Kidney capillary endothelial cell (primary cell): ENCODE measurements at regions not wholly inside any gene's neighbourhood (a gene's known extent, or its start where the extent isn't known, plus 50 kb on each side); places are given as distances from the start of the nearest gene placed in this dataset.

Experiments
- DNase-seq: peaks from one replicate; pipeline ENCODE4 v3.0.0-alpha.2; 2018; ENCODE audit warnings: low spot score

DNA sequence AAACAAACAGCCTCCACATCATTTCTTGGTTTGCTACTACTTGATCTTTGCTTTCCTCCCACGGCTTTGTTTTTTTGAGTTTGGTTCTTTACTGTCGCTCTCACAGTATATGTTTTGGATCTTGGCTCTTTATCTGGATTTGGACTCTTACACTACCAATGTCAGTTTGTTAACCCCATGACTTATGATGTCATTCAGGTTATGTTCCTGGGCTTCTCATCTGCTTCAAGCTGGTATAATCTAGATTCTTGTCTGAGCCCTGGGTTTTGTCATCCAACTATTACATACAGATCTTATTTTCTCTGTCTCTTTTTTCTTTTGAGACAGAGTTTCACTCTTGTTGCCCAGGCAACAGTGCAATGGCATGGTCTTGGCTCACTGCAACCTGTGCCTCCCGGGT lies 482.9 kb upstream of the TEX13C start:
- DNase-seq = no peak

GRCh38 chrX:124842205-124842604 lies 477.5 kb upstream of the TEX13C start:
- no peak for DNase-seq

GRCh38 chrX:124860736-124861135 lies 458.9 kb upstream of the TEX13C start:
- DNase-seq = no peak

DNA sequence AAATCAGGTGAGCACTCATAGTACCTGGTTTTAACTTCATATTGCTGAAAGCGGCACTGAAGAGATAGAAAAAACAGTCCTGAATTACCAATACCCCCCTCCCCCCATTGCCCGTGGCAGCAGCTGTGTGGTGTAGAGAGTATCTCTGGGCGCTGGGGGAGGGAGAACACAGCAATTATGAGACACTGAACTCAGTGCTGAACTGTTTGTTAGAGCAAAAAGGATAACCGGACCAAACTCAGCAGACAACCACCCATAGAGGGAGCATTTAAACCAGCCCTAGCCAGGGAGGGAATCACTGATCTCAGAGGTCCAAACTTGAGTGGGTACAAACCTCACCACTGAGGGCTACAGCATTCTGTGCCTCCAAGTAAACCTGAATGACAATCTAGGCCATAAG lies 457.4 kb upstream of the TEX13C start:
- DNase-seq = no peak

- no peak for DNase-seq
These were observed 456.4 kb upstream of the TEX13C start for GRCh38 chrX:124863303-124863702.

DNA sequence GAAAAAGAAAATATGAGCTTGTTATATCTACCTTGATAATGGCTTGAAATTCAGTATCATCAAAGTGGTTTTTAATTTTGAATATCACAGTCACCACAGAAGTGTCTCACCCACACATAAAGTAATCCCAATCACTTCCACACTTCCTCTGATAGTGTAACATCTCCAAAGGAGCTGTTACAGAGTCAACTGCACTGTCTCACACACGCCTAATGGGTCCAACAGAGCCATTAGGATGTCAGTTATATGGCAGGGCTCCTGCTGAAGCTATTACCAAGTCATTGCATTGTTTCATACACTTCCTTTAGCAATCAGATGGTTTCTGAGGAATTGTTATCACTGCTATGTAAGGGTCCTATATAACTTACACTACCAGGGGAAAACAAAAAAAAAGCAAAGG lies 432.1 kb upstream of the TEX13C start:
- no peak for DNase-seq

GRCh38 chrX:124895947-124896346 lies 423.7 kb upstream of the TEX13C start:
- no peak for DNase-seq

- no peak for DNase-seq
These were observed 416.7 kb upstream of the TEX13C start for GRCh38 chrX:124902953-124903352.

DNA sequence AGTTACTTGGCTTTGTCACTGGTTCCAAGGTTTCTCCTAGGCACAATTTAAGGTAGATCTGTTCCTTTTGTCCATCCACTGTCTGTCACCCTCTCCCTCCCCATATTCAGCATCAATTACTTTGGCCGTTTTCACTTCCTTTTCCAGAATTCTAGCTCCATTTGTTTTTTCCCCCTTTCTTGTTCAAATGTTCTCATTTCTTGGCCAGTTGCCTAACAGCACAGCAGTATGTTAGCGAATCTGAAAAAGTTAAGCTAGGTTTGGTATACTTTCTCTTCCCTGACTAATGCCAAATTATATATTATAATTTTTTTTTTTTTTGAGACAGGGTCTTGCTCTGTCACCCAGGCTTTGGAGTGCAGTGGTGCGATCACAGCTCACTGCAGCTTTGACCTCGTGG lies 409.1 kb upstream of the TEX13C start:
- no peak for DNase-seq

GRCh38 chrX:124917011-124917410 lies 402.7 kb upstream of the TEX13C start:
- no peak for DNase-seq

DNA sequence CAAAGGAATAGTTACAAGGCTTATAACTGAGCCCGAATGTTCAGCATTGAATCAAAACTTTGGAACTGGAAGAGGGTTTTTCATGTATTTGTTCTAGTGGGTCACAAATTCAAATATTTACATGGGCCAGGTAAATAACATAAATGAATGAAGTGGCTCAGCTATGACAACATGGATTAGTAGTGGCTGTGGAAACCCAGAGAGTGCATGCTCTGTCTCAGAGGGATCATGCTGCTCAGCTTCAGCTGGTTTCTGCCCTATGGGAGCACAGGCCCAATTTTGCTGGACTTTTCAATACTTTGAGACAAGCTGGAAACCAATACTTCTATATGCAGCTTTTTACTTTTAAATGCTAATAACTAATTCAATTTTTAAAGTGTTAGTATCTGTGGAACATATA lies 394.0 kb upstream of the TEX13C start:
- no peak for DNase-seq

GRCh38 chrX:124931241-124931640 lies 388.4 kb upstream of the TEX13C start:
- no peak for DNase-seq

GRCh38 chrX:124931958-124932357 lies 387.7 kb upstream of the TEX13C start:
- DNase-seq = no peak

GRCh38 chrX:124938715-124939114 lies 381.0 kb upstream of the TEX13C start:
- DNase-seq = no peak

DNA sequence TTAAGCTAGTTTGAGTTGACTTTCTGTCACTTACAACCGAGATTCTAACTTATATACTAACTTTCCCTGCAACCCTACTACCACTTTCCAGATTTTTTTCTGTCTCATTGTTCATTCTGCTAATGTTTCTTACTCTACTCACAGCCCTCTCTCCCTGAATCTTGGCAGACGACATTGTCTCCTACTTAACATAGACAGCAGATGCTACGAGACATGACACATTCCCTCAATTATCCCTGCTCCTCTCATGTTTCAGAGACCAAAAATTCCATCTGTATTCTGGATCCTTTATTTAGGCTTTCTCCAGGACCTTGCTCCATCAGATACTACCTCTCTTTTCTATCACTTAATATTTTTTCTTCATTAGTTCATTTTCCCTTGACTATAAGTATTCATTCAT lies 379.1 kb upstream of the TEX13C start:
- no peak for DNase-seq

- no peak for DNase-seq
These were observed 365.3 kb upstream of the TEX13C start for GRCh38 chrX:124954402-124954801.

GRCh38 chrX:124960454-124960853 lies 359.2 kb upstream of the TEX13C start:
- DNase-seq = no peak

DNA sequence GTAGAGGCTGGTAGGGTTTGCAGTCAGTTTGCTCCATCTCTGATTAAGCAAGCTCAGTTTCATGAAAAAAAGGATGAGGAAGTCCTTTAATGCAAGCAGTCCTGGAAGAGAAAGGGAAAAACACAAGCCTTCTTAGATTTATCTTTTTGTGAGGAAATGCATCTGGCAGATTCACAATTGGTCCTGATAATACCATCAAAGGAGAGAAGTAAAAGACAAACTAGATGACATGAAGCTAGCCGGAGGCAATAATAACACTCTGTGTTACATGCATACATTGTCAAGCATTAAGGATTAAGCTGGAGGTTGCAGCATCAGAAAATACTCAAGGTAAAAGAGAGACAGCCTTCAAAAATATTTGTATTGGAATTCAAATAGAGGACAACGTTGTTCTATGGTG lies 356.0 kb upstream of the TEX13C start, which contains the start of gene TENM1:
Gene TENM1 (minus strand): TSS at position 101 of the 400 bp plus-strand sequence.
- DNase-seq = no peak

- no peak for DNase-seq
These were observed 344.2 kb upstream of the TEX13C start for GRCh38 chrX:124975456-124975855.

DNA sequence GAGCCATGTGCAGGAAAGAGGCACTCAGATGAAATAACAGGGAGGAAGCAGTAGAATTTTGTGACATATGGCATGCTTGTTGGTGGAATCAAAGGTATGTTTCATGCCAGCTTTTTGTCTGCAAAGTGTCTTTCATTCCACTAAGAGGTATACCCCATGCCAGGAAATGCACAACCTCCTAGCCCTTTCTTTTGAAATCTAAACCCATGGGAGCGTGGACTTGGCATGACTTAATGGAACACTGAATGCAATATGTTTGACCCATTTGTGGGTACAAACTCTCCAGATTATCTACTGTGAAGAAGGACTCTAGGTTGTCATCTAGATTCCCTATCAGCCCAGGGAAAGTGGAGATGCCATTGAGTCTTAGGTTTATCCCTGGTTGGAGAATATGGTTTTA lies 338.3 kb upstream of the TEX13C start:
- no peak for DNase-seq

DNA sequence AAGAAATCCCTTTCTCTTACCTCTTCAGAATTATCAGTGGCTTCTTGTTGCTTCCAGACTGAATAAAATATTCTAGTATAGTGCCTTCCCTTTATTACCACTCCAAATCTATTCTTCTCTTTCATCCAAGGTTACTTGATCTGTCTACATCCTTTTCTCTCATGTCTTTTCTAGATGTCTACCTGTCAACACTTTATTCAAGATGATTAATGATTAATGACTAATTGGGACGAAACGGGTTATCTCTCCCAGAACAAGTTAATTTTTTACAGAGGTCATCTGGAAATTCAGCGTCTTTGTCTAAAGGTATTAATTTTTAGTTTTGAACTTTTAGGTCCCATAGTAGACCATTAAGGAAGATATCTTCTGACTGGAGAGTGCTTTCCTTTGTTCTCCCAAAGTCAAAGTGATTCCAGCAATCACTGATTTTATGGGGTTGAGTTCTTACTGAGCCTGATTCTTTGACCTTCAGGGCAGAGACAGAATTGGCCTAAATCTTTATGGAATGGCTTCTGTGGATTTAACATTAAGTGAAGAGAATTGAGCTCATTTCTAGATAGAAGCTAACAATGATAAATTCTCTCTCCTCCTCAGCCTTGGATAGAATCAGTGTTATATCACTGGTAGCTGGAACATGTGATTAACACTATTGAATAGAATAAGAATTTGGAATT lies 335.4 kb upstream of the TEX13C start:
- no peak for DNase-seq

DNA sequence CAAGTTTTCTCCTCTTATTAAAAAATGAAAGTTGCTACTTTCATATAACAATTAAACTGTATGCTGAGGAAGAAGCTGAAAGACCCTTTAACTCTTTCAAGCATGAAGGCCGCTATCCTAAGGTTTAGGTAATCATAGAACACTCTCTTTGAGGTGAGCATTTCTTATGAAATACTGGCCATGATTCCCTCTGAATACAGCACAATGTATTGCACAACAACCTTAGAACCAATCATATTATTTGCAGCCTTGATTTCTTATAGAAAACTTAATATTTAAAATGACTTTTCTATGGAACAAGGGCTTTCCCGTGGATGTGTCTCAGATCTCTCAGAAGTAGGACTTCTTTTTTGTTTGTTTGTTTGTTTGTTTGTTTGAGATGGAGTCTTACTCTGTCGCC lies 333.4 kb upstream of the TEX13C start:
- no peak for DNase-seq

GRCh38 chrX:124993735-124994134 lies 325.9 kb upstream of the TEX13C start:
- DNase-seq = no peak

DNA sequence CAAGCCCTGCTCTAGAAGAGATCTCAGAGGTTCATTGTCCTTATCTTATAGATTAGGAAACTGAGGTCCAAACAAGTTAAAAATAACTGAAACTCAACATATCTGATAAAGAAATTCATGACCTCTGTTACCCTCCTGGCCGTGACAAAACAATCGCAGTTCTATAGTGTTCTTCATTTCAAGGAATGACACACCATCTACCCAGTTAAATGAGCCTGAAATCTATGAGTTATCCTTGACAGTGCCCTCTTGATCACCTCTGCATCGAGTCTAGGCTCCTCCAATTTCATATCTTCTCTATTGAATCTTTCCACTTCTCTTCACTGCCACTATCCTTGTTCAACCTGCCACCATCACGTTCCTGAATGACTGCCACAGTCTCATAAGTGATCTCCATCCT lies 325.3 kb upstream of the TEX13C start:
- no peak for DNase-seq
